Muscle layer of colon (tissue), 2 donors: ENCODE measurements at regions not wholly inside any gene's neighbourhood (a gene's known extent, or its start where the extent isn't known, plus 50 kb on each side); places are given as distances from the start of the nearest gene placed in this dataset.

Experiments
- H3K27ac ChIP-seq: one replicate; pipeline ENCODE4 v1.7.0; 2013; ENCODE audit warnings: low read depth, mild to moderate bottlenecking, low read length, moderate library complexity
- H3K27me3 ChIP-seq, 2 donors: one replicate each; pipeline ENCODE4 v1.7.0; 2013; ENCODE audit warnings: low read length in 2 of 2, mild to moderate bottlenecking in 2 of 2; ENCODE audit not compliant: insufficient read depth in 2 of 2, control insufficient read depth in 1 of 2
- H3K36me3 ChIP-seq: one replicate; pipeline ENCODE4 v1.7.0; 2013; ENCODE audit warnings: mild to moderate bottlenecking, low read length; ENCODE audit not compliant: insufficient read depth
- H3K4me1 ChIP-seq: one replicate; pipeline ENCODE4 v1.7.0; 2013; ENCODE audit warnings: mild to moderate bottlenecking, low read length; ENCODE audit not compliant: insufficient read depth
- H3K4me3 ChIP-seq, 2 donors: one replicate each; pipeline ENCODE4 v1.7.0; 2013; ENCODE audit warnings: low read length in 2 of 2, low read depth in 1 of 2, mild to moderate bottlenecking in 1 of 2, moderate library complexity in 1 of 2
- H3K9ac ChIP-seq: one replicate; pipeline ENCODE4 v1.7.0; 2013; ENCODE audit warnings: low read length
- H3K9me3 ChIP-seq: one replicate; pipeline ENCODE4 v1.7.0; 2013; ENCODE audit warnings: mild to moderate bottlenecking, low read length
- donor health status: abdominal sarcoma.
- donor health status: Adenocarcinoma of cecum.

DNA sequence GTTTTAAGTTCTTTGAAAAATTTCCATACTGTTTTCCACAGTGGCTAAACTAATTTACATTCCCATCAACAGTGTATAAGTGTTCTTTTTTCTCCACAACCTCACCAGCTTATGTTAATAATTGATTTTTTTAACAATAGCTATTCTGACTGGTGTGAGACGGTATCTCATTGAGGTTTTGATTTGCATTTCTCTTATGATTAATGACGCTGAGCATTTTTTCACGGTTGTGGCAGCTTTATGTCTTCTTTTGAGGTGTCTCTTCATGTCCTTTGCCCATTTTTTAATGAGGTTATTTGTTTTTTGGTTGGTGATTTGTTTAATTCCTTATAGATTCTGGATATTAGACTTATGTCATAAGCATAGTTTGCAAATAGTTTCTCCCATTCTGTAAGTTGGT, 997.9 kb downstream of the SUCLG1 start:
- no peaks in the 10 kb centered on the region for H3K4me1 ChIP-seq
- H3K9ac ChIP-seq = no peak overlapping the region
- no peak overlapping the region for H3K4me3 ChIP-seq
- H3K36me3 ChIP-seq = no peaks in the 10 kb centered on the region
- H3K9me3 ChIP-seq = no peaks in the 10 kb centered on the region
- H3K27me3 ChIP-seq = no peaks in the 10 kb centered on the region
- H3K27ac ChIP-seq = no peak overlapping the region

GRCh38 chr2:83459456-83459855, 999.6 kb downstream of the SUCLG1 start:
- Histone ChIP-seq H3K9me3 (no peaks in the 10 kb centered on the region), H3K36me3 (no peaks in the 10 kb centered on the region), H3K27ac (no peak overlapping the region), H3K4me1 (no peaks in the 10 kb centered on the region), H3K9ac (no peak overlapping the region), H3K4me3 (no peak overlapping the region), H3K27me3 (no peaks in the 10 kb centered on the region)

DNA sequence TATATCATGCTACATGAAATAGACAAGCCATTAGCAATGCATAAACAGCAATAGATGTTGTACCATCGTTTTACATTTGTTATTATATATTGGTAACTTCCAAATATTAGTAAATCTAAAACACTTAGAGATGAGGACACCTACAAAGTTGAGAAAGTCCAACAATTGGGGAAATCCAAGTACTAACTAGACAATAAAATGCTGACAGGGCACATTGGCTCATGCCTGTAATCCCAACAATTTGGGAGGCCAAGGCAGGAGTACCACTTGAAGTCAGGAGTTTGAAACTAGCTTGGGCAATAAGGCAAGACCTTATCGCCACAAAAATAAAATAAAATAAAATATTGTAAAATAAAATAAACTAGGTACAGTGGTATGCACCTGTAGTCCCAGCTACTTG, 1023.1 kb downstream of the SUCLG1 start:
- H3K36me3 ChIP-seq = no peaks in the 10 kb centered on the region
- no peaks in the 10 kb centered on the region for H3K27me3 ChIP-seq
- H3K4me1 ChIP-seq = no peaks in the 10 kb centered on the region
- H3K27ac ChIP-seq = no peak overlapping the region
- no peaks in the 10 kb centered on the region for H3K9me3 ChIP-seq
- H3K9ac ChIP-seq = no peak overlapping the region
- no peak overlapping the region for H3K4me3 ChIP-seq

GRCh38 chr2:83420993-83421392, 1038.1 kb downstream of the SUCLG1 start:
- Histone ChIP-seq H3K27ac (no peak overlapping the region), H3K4me3 (no peak overlapping the region), H3K9me3 (peaks cover 11% of the 10 kb centered on the region), H3K4me1 (no peaks in the 10 kb centered on the region), H3K9ac (no peak overlapping the region), H3K36me3 (no peaks in the 10 kb centered on the region), H3K27me3 (no peaks in the 10 kb centered on the region)

DNA sequence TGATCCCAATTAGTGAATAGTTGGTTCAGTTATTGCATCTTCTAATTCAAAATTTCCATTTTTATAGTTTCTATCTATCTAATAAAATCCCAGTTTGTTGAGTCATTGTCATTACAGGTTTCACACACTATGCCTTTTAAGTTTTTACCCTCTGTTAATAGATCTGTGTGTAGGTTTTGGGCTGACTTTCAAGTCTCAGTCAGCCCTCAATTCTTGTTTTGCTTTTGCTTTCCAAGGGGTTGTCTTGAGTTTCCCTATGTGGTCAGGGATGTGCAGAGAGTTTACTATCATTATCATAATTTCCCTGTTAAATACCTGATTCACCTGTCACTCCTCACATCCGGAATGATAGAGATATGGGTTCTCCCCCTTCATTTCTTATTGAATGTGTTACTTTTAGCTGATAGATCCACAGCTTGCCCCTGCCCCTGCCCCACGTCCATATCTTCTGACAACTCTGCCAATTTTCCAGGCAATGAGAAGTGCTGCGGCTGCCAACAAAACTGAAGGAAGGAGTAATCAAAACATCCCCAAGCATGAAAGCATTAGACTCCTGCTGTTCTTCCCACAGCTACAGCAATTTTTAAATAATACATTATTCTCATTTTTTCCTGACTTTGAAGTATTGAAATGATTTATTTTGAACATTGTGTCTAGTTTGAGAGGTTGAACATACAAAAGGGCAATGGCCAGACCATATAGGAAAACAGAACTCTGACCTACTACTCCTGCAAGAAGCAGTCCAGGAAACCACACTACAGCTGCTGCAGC, 1064.8 kb downstream of the SUCLG1 start:
- H3K27me3 ChIP-seq = no peaks in the 10 kb centered on the region
- H3K4me3 ChIP-seq = no peak overlapping the region
- H3K9ac ChIP-seq = no peak overlapping the region
- H3K27ac ChIP-seq = no peak overlapping the region
- H3K4me1 ChIP-seq = no peaks in the 10 kb centered on the region
- no peaks in the 10 kb centered on the region for H3K36me3 ChIP-seq
- no peaks in the 10 kb centered on the region for H3K9me3 ChIP-seq

DNA sequence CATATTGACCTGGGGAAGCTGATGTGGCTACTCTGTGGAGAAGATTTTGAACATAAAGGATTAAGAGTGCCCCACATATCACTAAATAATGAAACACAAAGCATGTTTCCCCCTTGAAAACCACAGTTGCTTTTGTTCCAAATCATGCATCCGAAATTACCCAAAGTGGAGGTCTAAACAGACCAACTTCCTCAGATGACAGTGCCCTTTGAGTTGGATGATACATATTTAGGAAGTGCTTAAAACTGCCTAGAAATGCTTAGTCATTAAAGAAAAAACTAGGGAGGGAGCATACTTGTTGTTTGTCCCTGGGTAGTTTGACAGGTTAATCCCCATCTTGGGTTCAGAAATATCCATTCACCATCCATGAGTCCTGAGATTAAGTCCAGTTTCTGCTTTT, 1070.3 kb downstream of the SUCLG1 start:
- H3K27ac ChIP-seq = no peak overlapping the region
- H3K36me3 ChIP-seq = no peaks in the 10 kb centered on the region
- H3K9ac ChIP-seq = no peak overlapping the region
- no peak overlapping the region for H3K4me3 ChIP-seq
- H3K9me3 ChIP-seq = no peaks in the 10 kb centered on the region
- H3K27me3 ChIP-seq = no peaks in the 10 kb centered on the region
- no peaks in the 10 kb centered on the region for H3K4me1 ChIP-seq

DNA sequence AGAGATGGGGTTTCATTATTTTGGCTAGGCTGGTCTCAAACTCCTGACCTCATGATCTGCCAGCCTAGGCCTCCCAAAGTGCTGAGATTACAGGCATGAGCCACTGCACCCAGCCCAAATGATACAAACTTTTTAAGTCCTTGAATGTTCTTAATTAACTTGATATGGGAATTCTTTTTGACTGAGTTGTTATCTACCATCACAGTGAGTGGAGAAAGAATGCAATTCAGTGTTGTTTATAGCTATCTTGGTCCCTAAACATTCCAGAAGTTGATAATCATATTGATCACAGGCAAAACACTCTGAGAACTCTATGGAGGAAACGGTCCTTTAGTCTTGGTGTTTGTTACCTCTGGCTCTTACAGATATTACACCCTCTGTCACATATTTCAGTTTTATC, 1072.5 kb downstream of the SUCLG1 start:
- no peaks in the 10 kb centered on the region for H3K4me1 ChIP-seq
- no peaks in the 10 kb centered on the region for H3K27me3 ChIP-seq
- no peaks in the 10 kb centered on the region for H3K36me3 ChIP-seq
- no peak overlapping the region for H3K4me3 ChIP-seq
- no peaks in the 10 kb centered on the region for H3K9me3 ChIP-seq
- H3K9ac ChIP-seq = no peak overlapping the region
- H3K27ac ChIP-seq = no peak overlapping the region

- H3K27ac ChIP-seq = no peak overlapping the region
Observed at GRCh38 chr2:83378921-83379320, 1080.2 kb downstream of the SUCLG1 start.

DNA sequence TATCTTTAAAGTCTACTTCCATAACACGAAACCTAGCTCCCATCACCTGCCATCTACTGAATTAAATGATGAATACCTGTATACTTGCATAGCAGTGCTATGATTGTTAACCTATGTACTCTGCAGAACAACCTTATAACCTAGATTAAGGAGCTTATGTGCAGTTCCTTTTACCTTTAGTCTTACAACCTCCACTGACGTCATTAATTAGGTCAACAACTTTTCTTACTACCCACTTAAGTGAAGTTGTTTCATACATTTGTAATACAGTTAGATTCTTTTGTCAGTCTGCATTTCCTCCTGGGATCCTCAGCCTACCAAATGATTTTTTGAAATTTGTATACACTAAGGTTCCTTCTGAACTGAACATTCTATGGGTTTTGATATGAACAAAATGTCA, 1082.3 kb downstream of the SUCLG1 start:
- H3K4me1 ChIP-seq = no peaks in the 10 kb centered on the region

More at GRCh38 chr2:83378921-83379320, 1080.2 kb downstream of the SUCLG1 start:
- Histone ChIP-seq H3K27me3 (no peaks in the 10 kb centered on the region), H3K9ac (no peak overlapping the region), H3K4me3 (no peak overlapping the region), H3K9me3 (no peaks in the 10 kb centered on the region), H3K4me1 (no peaks in the 10 kb centered on the region), H3K36me3 (no peaks in the 10 kb centered on the region)

GRCh38 chr2:83370419-83370762, 1088.7 kb downstream of the SUCLG1 start:
- H3K27me3 ChIP-seq = no peaks in the 10 kb centered on the region
- no peaks in the 10 kb centered on the region for H3K36me3 ChIP-seq
- no peaks in the 10 kb centered on the region for H3K9me3 ChIP-seq
- no peak overlapping the region for H3K27ac ChIP-seq
- no peak overlapping the region for H3K9ac ChIP-seq
- H3K4me3 ChIP-seq = no peak overlapping the region
- H3K4me1 ChIP-seq = no peaks in the 10 kb centered on the region

More for the DNA sequence above, 1082.3 kb downstream of the SUCLG1 start:
- H3K9me3 ChIP-seq = no peaks in the 10 kb centered on the region
- no peak overlapping the region for H3K4me3 ChIP-seq
- H3K36me3 ChIP-seq = no peaks in the 10 kb centered on the region
- no peak overlapping the region for H3K9ac ChIP-seq
- H3K27ac ChIP-seq = no peak overlapping the region
- H3K27me3 ChIP-seq = no peaks in the 10 kb centered on the region

DNA sequence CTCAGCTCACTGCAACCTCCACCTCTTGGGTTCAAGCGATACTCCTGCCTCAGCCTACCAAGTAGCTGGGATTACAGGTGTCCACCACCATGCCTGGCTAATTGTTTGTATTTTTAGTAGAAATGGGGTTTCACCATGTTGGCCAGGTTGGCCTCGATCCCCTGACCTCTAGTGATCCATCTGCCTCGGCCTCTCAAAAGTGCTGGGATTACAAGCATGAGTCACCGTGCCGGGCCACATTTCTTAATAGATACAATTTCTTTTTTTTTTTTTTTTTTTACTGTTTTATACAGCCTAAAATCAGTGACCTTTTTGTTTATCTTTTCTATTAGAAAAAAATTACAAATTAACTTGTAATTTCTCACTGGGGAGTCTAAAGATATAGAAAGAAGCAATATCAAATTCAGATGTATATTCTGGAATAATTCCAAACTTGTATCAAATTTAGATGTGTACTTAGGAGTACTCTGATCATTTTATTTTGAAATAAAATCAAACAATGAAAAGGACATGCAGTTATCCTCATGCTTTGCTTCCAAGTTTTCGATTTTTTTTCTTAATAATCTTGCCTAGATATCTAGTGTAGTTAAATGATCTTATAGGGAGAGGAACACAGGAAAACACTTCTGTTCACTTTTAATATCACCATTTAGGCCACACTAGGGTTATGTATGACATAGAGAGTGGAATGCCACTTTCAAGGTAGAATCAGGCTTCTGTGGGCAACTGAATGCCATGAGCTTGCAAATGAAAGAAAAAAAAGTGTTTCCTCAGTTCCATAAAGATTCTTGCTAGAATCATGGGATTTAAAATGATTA, 1089.3 kb downstream of the SUCLG1 start:
- no peak overlapping the region for H3K4me3 ChIP-seq
- no peaks in the 10 kb centered on the region for H3K36me3 ChIP-seq
- H3K9ac ChIP-seq = no peak overlapping the region
- H3K27ac ChIP-seq = no peak overlapping the region
- no peaks in the 10 kb centered on the region for H3K4me1 ChIP-seq
- no peaks in the 10 kb centered on the region for H3K27me3 ChIP-seq
- no peaks in the 10 kb centered on the region for H3K9me3 ChIP-seq

DNA sequence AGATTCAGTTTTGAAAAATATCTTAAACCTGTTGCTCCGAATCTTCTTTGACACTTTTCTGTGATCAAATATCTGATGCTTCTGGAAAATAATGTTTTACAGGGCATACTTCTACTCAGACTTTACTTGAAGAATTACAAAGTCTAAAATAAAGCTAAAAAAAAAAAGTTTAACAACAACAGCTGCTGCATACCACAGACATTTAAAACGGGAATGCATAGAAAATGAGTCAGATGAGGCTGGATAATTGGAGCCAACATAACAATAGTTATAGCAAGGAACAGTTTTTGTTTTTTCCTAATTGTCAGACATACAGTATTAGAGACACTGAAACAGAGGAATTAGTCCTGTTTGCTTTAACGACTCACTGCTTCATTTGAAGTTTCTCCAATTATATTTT, 1090.2 kb downstream of the SUCLG1 start:
- H3K4me1 ChIP-seq = no peaks in the 10 kb centered on the region
- no peaks in the 10 kb centered on the region for H3K36me3 ChIP-seq
- no peaks in the 10 kb centered on the region for H3K27me3 ChIP-seq
- no peak overlapping the region for H3K4me3 ChIP-seq
- H3K27ac ChIP-seq = no peak overlapping the region
- no peaks in the 10 kb centered on the region for H3K9me3 ChIP-seq
- H3K9ac ChIP-seq = no peak overlapping the region
